HepG2 (cell line): ENCODE measurements at regions not wholly inside any gene's neighbourhood (a gene's known extent, or its start where the extent isn't known, plus 50 kb on each side); places are given as distances from the start of the nearest gene placed in this dataset.
A peak's percentile ranks its signal among the peaks of the same experiment; 100 is the strongest.

Experiments
- ATAC-seq: fragments of 200-7000 bp; cut with Tn5 transposase; 3 replicates; pipeline ENCODE4 v1.9.1; 2020; ENCODE audit warnings: mild to moderate bottlenecking, moderate library complexity
- BruUV-seq: library from RNA; stranded (reverse); fragments of 400-500 nt; replicated peaks from 2 replicates; lab custom pipeline; 2021; lab: Mats Ljungman, UMichigan
- CTCF ChIA-PET: fragments of 300-600 bp; formaldehyde crosslinking; extraction: SDS; loops from one replicate; lab custom pipeline; 2021; ENCODE audit warnings: low total read pairs, inconsistent platforms, low intra/inter-chr PET ratio; lab: Yijun Ruan, JAX
- POLR2A ChIA-PET: fragments of 350-600 bp; sonication (Branson Sonifier 250); formaldehyde crosslinking; loops from one replicate; lab custom pipeline; 2020; ENCODE audit warnings: antibody characterized with exemption, inconsistent platforms; lab: Yijun Ruan, JAX
- DNase-seq: peaks from one replicate; pipeline ENCODE4 v3.0.0-alpha.2; 2015; ENCODE audit warnings: low spot score
- FAIRE-seq: peaks from 3 replicates; lab custom pipeline; 2011; peaks lifted over from hg19 to GRCh38; lab: Jason Lieb, UNC
- H2AFZ ChIP-seq: one replicate; pipeline ENCODE4 v1.6.1; 2011; ENCODE audit warnings: low read length, inconsistent platforms
- H3K27ac ChIP-seq: fragments of 300-600 bp; 3 replicates; pipeline ENCODE4 v1.8.0; 2011; ENCODE audit warnings: mixed run types, mild to moderate bottlenecking, mixed read lengths, low read length, inconsistent platforms; ENCODE audit not compliant: insufficient read depth; ENCODE audit errors: extremely low read length
- H3K27me3 ChIP-seq, 2 experiments: fragments of 200-600 bp in 1 of 2; 2 replicates in 1 of 2; 3 replicates in 1 of 2; pipeline versions ENCODE4 v1.6.0 to v1.8.0; 2011; ENCODE audit warnings: low read length in 2 of 2, mild to moderate bottlenecking in 2 of 2, moderate library complexity in 2 of 2, inconsistent platforms in 1 of 2; ENCODE audit not compliant: insufficient read depth in 2 of 2, control insufficient read depth in 1 of 2
- H3K36me3 ChIP-seq, 2 experiments: fragments of 200-600 bp in 1 of 2; replicated peaks in 1 of 2; 2 replicates in 1 of 2; 3 replicates in 1 of 2; pipeline versions ENCODE4 v1.5.1 to v1.8.0; 2011; ENCODE audit warnings: low read length in 2 of 2, inconsistent platforms in 1 of 2; ENCODE audit not compliant: insufficient read depth in 2 of 2, control insufficient read depth in 1 of 2
- H3K4me1 ChIP-seq: 2 replicates; pipeline ENCODE4 v1.5.1; 2012; ENCODE audit warnings: low read length, inconsistent platforms; ENCODE audit not compliant: insufficient read depth
- H3K4me2 ChIP-seq: 2 replicates; pipeline ENCODE4 v1.6.0; 2011; ENCODE audit warnings: low read depth, low read length, inconsistent platforms
- H3K4me3 ChIP-seq, 3 experiments: fragments of 200-600 bp in 1 of 3; sonication (generic), shearing (Covaris generic) in 1 of 3; replicated peaks in 1 of 3; 2 replicates each; pipeline ENCODE4 v1.5.1; 2011 to 2016; ENCODE audit warnings: low read length in 3 of 3, inconsistent platforms in 2 of 3, low read depth in 2 of 3, mild to moderate bottlenecking in 2 of 3, control low read depth in 1 of 3, mixed read lengths in 1 of 3; ENCODE audit not compliant: insufficient read depth in 1 of 3
- H3K79me2 ChIP-seq: one replicate; pipeline ENCODE4 v1.6.1; 2011; ENCODE audit warnings: low read length, inconsistent platforms; ENCODE audit not compliant: insufficient read depth
- H3K9ac ChIP-seq: 2 replicates; pipeline ENCODE4 v1.6.0; 2011; ENCODE audit warnings: mild to moderate bottlenecking, low read depth, low read length, inconsistent platforms; ENCODE audit not compliant: insufficient read depth
- H3K9me3 ChIP-seq: 2 replicates; pipeline ENCODE4 v1.5.1; 2012; ENCODE audit warnings: mild to moderate bottlenecking, low read length
- H4K20me1 ChIP-seq: 2 replicates; pipeline ENCODE4 v1.6.0; 2011; ENCODE audit warnings: inconsistent platforms, mild to moderate bottlenecking, low read length, moderate library complexity; ENCODE audit not compliant: insufficient read depth
- CTCF ChIP-seq: sonication (generic); formaldehyde crosslinking; IDR thresholded peaks from 2 replicates; pipeline ENCODE4 v1.5.0; 2020; ENCODE audit warnings: mild to moderate bottlenecking, missing genetic modification reagents, moderate library complexity
- HHEX ChIP-seq: IDR thresholded peaks from 2 replicates; pipeline ENCODE4 v1.6.1; 2016; ENCODE audit warnings: control low read depth
- HMG20B ChIP-seq: conservative IDR thresholded peaks from 2 replicates; pipeline ENCODE4 v1.6.1; 2016; ENCODE audit warnings: missing genetic modification reagents, missing compliant biosample characterization
- KAT7 ChIP-seq: IDR thresholded peaks from 2 replicates; pipeline ENCODE4 v1.6.1; 2018; ENCODE audit warnings: borderline replicate concordance, missing compliant biosample characterization
- MLLT10 ChIP-seq: sonication (generic); formaldehyde crosslinking; IDR thresholded peaks from 2 replicates; pipeline ENCODE4 v1.4.0; 2020; ENCODE audit warnings: missing genetic modification reagents
- NCOA2 ChIP-seq: sonication (generic); formaldehyde crosslinking; IDR thresholded peaks from 2 replicates; pipeline ENCODE4 v1.8.0; 2022; ENCODE audit warnings: inconsistent platforms
- RFXANK ChIP-seq: IDR thresholded peaks from 2 replicates; pipeline ENCODE4 v1.6.1; 2016
- USF2 ChIP-seq, 2 experiments: sonication (generic) in 1 of 2; formaldehyde crosslinking in 1 of 2; IDR thresholded peaks; 2 replicates each; pipeline versions ENCODE4 v1.5.1 to v1.6.1; 2011 to 2020; ENCODE audit warnings: borderline replicate concordance in 1 of 2, low read depth in 1 of 2, low read length in 1 of 2, mild to moderate bottlenecking in 1 of 2, missing genetic modification reagents in 1 of 2, moderate library complexity in 1 of 2
- YEATS2 ChIP-seq: sonication (generic); formaldehyde crosslinking; IDR thresholded peaks from 2 replicates; pipeline ENCODE4 v1.4.0; 2020; ENCODE audit warnings: missing genetic modification reagents, borderline replicate concordance
- ZNF180 ChIP-seq: sonication (generic); formaldehyde crosslinking; IDR thresholded peaks from 2 replicates; pipeline ENCODE4 v1.4.0; 2020; ENCODE audit warnings: low read depth, missing genetic modification reagents, borderline replicate concordance
- ZNF264 ChIP-seq: sonication (generic); formaldehyde crosslinking; IDR thresholded peaks from 2 replicates; pipeline ENCODE4 v1.4.0; 2020; ENCODE audit warnings: missing genetic modification reagents
- ZNF546 ChIP-seq: sonication (generic); formaldehyde crosslinking; conservative IDR thresholded peaks from 2 replicates; pipeline ENCODE4 v1.8.1; 2023; ENCODE audit warnings: mild to moderate bottlenecking, missing genetic modification reagents
- WGBS: methylation state at CpG from one replicate; pipeline ENCODE4 v1.1.6; 2017; ENCODE audit warnings: low lambda C conversion rate; 5-methylcytosine and 5-hydroxymethylcytosine counted together
- in situ Hi-C: cut with HindIII; loops from 2 replicates; pipeline ENCODE4 v1.10.0; 2017; ENCODE audit warnings: low pct_unique_long_range_greater_than_20kb; ENCODE audit not compliant: extremely low pct_ligation_motif_present
- intact Hi-C: fragments of 100-400 bp; cut with micrococcal nuclease; formaldehyde crosslinking; loops from one replicate; pipeline ENCODE4 v1.10.0; 2022; ENCODE audit not compliant: unreplicated experiment

- H4K20me1 ChIP-seq: no peaks in the 10 kb centered on the region
- no peak overlapping the region for H3K4me2 ChIP-seq
- no peak overlapping the region for H3K4me3 ChIP-seq
- in situ Hi-C loops: no loop called here
- TF ChIP-seq KAT7 (no peak), NCOA2 (CRISPR knock-in tag) (no peak), ZNF180 (CRISPR knock-in tag) (no peak), RFXANK (CRISPR knock-in tag) (no peak)
- ChIA-PET CTCF (no interaction called here), POLR2A (no interaction called here)
- no peak overlapping the region for H2AFZ ChIP-seq
- ATAC-seq (no peak), FAIRE-seq (no peak), DNase-seq (no peak)
- no peak overlapping the region for H3K9ac ChIP-seq
- no TSS peak for BruUV-seq
- intact Hi-C loops: no loop called here
- no peaks in the 10 kb centered on the region for H3K4me1 ChIP-seq
- 0% methylated on average over 2 of the region's 2 CpGs for WGBS
- no peaks in the 10 kb centered on the region for H3K9me3 ChIP-seq
- H3K27ac ChIP-seq: no peak overlapping the region
- no peaks in the 10 kb centered on the region for H3K36me3 ChIP-seq
- H3K79me2 ChIP-seq: no peaks in the 10 kb centered on the region
- no peaks in the 10 kb centered on the region for H3K27me3 ChIP-seq
These were observed 181.9 kb upstream of the PPARGC1A start for GRCh38 chr4:24071612-24072372.

GRCh38 chr4:24070117-24070516 is 180.3 kb upstream of the PPARGC1A start:
- Histone ChIP-seq H3K27me3 (0 out of 5 replicates have a peak, but pooled peaks cover 0 to 3% of the 10 kb centered on the region in 2 experiments), H4K20me1 (no peaks in the 10 kb centered on the region), H3K27ac (no peak overlapping the region), H3K4me1 (no peaks in the 10 kb centered on the region), H3K4me3 (no peak overlapping the region), H3K4me2 (no peak overlapping the region), H3K9ac (no peak overlapping the region), H3K79me2 (no peaks in the 10 kb centered on the region), H2AFZ (no peak overlapping the region), H3K36me3 (no peaks in the 10 kb centered on the region), H3K9me3 (no peaks in the 10 kb centered on the region)
- POLR2A ChIA-PET: no interaction called here
- BruUV-seq: no TSS peak
- TF ChIP-seq MLLT10 (no peak), USF2 (IDR thresholded peaks at IDR 0.05; ENCODE audit: low read depth, low read length) (no peak), USF2 (CRISPR knock-in tag; IDR thresholded peaks at IDR 0.05; ENCODE audit: borderline replicate concordance) (no peak), HHEX (CRISPR knock-in tag) (no peak), ZNF264 (CRISPR knock-in tag) (no peak), ZNF546 (CRISPR knock-in tag) (no peak), YEATS2 (CRISPR knock-in tag) (no peak), CTCF (CRISPR knock-in tag) (no peak), HMG20B (CRISPR knock-in tag) (no peak)
- CTCF ChIA-PET: no interaction called here
- intact Hi-C loops: no loop called here
- in situ Hi-C loops: no loop called here
- WGBS: 24% methylated on average over 2 of the region's 2 CpGs
- FAIRE-seq (no peak), DNase-seq (peak; percentile 1), ATAC-seq (no peak)
